Fibroblast of gingiva (primary cell): ENCODE measurements at regions not wholly inside any gene's neighbourhood (a gene's known extent, or its start where the extent isn't known, plus 50 kb on each side); places are given as distances from the start of the nearest gene placed in this dataset.
"Not testable (repeated sequence)": the region's sequence is repeated elsewhere in the genome, so short reads cannot be mapped to it uniquely, and the experiment has no call there.

ENCODE experiments used
- DNase-seq: peaks from one replicate; pipeline ENCODE4 v3.0.0-alpha.2; 2011; ENCODE audit warnings: low read depth

GRCh38 chr12:25337916-25338315 lies 87.2 kb upstream of the KRAS start:
- no peak for DNase-seq

- DNase-seq: no peak
Observed at GRCh38 chr12:25332143-25332542, 81.4 kb upstream of the KRAS start.

- peak; percentile 7 for DNase-seq
Observed at GRCh38 chr12:25328072-25328712, 77.5 kb upstream of the KRAS start.

- no peak for DNase-seq
Observed at GRCh38 chr12:25327321-25327720, 76.6 kb upstream of the KRAS start.

- DNase-seq: no peak
Observed at GRCh38 chr12:25326326-25326725, 75.6 kb upstream of the KRAS start.

- no peak for DNase-seq
Observed at GRCh38 chr12:25324861-25325260, 74.1 kb upstream of the KRAS start.

GRCh38 chr12:25323581-25323982 lies 72.9 kb upstream of the KRAS start:
- no peak for DNase-seq

- no peak for DNase-seq
Observed at GRCh38 chr12:25322918-25323531, 72.3 kb upstream of the KRAS start.

- DNase-seq: no peak
Observed at GRCh38 chr12:25322351-25322750, 71.6 kb upstream of the KRAS start.

- no peak for DNase-seq
Observed at GRCh38 chr12:25321772-25322171, 71.0 kb upstream of the KRAS start.

- DNase-seq: no peak
Observed at GRCh38 chr12:25320123-25321006, 69.6 kb upstream of the KRAS start.

- DNase-seq: no peak
Observed at GRCh38 chr12:25319233-25319984, 68.7 kb upstream of the KRAS start.

GRCh38 chr12:25317553-25317952 lies 66.8 kb upstream of the KRAS start:
- DNase-seq: no peak

- no peak for DNase-seq
Observed at GRCh38 chr12:25315388-25315787, 64.7 kb upstream of the KRAS start.

GRCh38 chr12:25313266-25313990 lies 62.7 kb upstream of the KRAS start:
- DNase-seq: not testable (repeated sequence)

GRCh38 chr12:25311506-25311905 lies 60.8 kb upstream of the KRAS start:
- DNase-seq: no peak

- not testable (repeated sequence) for DNase-seq
Observed at GRCh38 chr12:25310071-25310470, 59.3 kb upstream of the KRAS start.

GRCh38 chr12:25308756-25309155 lies 58.0 kb upstream of the KRAS start:
- no peak for DNase-seq

- no peak for DNase-seq
Observed at GRCh38 chr12:25307818-25308217, 57.1 kb upstream of the KRAS start.

- no peak for DNase-seq
Observed at GRCh38 chr12:25301798-25302197, 51.1 kb upstream of the KRAS start.
